PC-3 (cell line): ENCODE measurements at regions not wholly inside any gene's neighbourhood (a gene's known extent, or its start where the extent isn't known, plus 50 kb on each side); places are given as distances from the start of the nearest gene placed in this dataset.

Experiments
- ATAC-seq: fragments of 200-7000 bp; cut with Tn5 transposase; 2 replicates; pipeline ENCODE4 v1.9.1; 2020; ENCODE audit warnings: mild to moderate bottlenecking, moderate library complexity
- BruUV-seq: library from RNA; stranded (reverse); fragments of 400-500 nt; replicated peaks from 2 replicates; lab custom pipeline; 2021; lab: Mats Ljungman, UMichigan
- CTCF ChIA-PET: fragments of 300-600 bp; sonication (Branson Sonifier 250); formaldehyde crosslinking; loops from one replicate; lab custom pipeline; 2022; ENCODE audit warnings: antibody characterized with exemption; lab: Charles Lee
- POLR2A ChIA-PET: fragments of 300-600 bp; sonication (Branson Sonifier 250); formaldehyde crosslinking; loops from one replicate; lab custom pipeline; 2022; ENCODE audit warnings: antibody characterized with exemption; ENCODE audit not compliant: unreplicated experiment; lab: Charles Lee
- DNase-seq: peaks from one replicate; pipeline ENCODE4 v3.0.0-alpha.2; 2015
- H2AFZ ChIP-seq: fragments of 300-600 bp; sonication (generic); 2 replicates; pipeline ENCODE4 v1.6.0; 2016; ENCODE audit warnings: antibody characterized with exemption, low read length
- H3F3A ChIP-seq: fragments of 300-600 bp; sonication (generic); one replicate; pipeline ENCODE4 v1.6.0; 2017; ENCODE audit warnings: antibody characterized with exemption, low read length, control low read depth, mild to moderate bottlenecking; ENCODE audit not compliant: unreplicated experiment
- H3K27ac ChIP-seq: fragments of 300-600 bp; sonication (generic); 2 replicates; pipeline ENCODE4 v1.5.1; 2016; ENCODE audit warnings: mild to moderate bottlenecking, low read length
- H3K27me3 ChIP-seq: fragments of 300-600 bp; sonication (generic); 2 replicates; pipeline ENCODE4 v1.6.1; 2016; ENCODE audit warnings: low read length, mixed read lengths
- H3K36me3 ChIP-seq: fragments of 300-600 bp; sonication (generic); 2 replicates; pipeline ENCODE4 v1.6.1; 2016; ENCODE audit warnings: low read depth, mixed run types, low read length, mixed read lengths
- H3K4me1 ChIP-seq: fragments of 300-600 bp; sonication (generic); 2 replicates; pipeline ENCODE4 v1.5.1; 2016; ENCODE audit warnings: low read length; ENCODE audit not compliant: insufficient read depth
- H3K4me2 ChIP-seq: fragments of 300-600 bp; sonication (generic); 2 replicates; pipeline ENCODE4 v1.6.0; 2016; ENCODE audit warnings: low read length
- H3K4me3 ChIP-seq: fragments of 300-600 bp; sonication (generic); 2 replicates; pipeline ENCODE4 v1.5.1; 2016; ENCODE audit warnings: mild to moderate bottlenecking, low read length, mixed read lengths
- H3K79me2 ChIP-seq: fragments of 300-600 bp; sonication (generic); 2 replicates; pipeline ENCODE4 v1.6.1; 2017; ENCODE audit warnings: low read length, mixed read lengths
- H3K9ac ChIP-seq: fragments of 300-600 bp; sonication (generic); 2 replicates; pipeline ENCODE4 v1.6.0; 2016; ENCODE audit warnings: mild to moderate bottlenecking, low read length
- H3K9me2 ChIP-seq: fragments of 300-600 bp; sonication (generic); replicated peaks from 2 replicates; pipeline ENCODE4 v1.6.1; 2016; ENCODE audit warnings: mixed run types, low read length, mixed read lengths
- H3K9me3 ChIP-seq: fragments of 300-600 bp; sonication (generic); 2 replicates; pipeline ENCODE4 v1.6.1; 2016; ENCODE audit warnings: low read length, mixed read lengths
- H4K20me1 ChIP-seq: fragments of 300-600 bp; sonication (generic); 2 replicates; pipeline ENCODE4 v1.6.1; 2016; ENCODE audit warnings: low read length, mixed read lengths
- CTCF ChIP-seq: fragments of 300-600 bp; sonication (generic); conservative IDR thresholded peaks from 2 replicates; pipeline ENCODE4 v1.5.1; 2017; ENCODE audit warnings: antibody characterized with exemption, low read depth, mild to moderate bottlenecking, low read length
- EZH2 ChIP-seq: fragments of 300-600 bp; sonication (generic); IDR thresholded peaks from one replicate; pipeline ENCODE4 v1.6.1; 2017; ENCODE audit warnings: antibody characterized with exemption, mild to moderate bottlenecking, low read length; ENCODE audit not compliant: unreplicated experiment
- EZH2phosphoT487 ChIP-seq: fragments of 300-600 bp; sonication (generic); IDR thresholded peaks from 2 replicates; pipeline ENCODE4 v1.6.1; 2018; ENCODE audit warnings: mild to moderate bottlenecking, antibody characterized with exemption, low read length, borderline replicate concordance
- intact Hi-C: fragments of 100-400 bp; cut with micrococcal nuclease; formaldehyde crosslinking; loops from 2 replicates; pipeline ENCODE4 v1.9.0; 2023

- Histone ChIP-seq H3K4me3 (no peak overlapping the region), H3K27ac (peak overlapping the region; percentile 38), H3K27me3 (no peaks in the 10 kb centered on the region), H3K79me2 (no peaks in the 10 kb centered on the region), H2AFZ (no peak overlapping the region), H3K36me3 (no peaks in the 10 kb centered on the region), H4K20me1 (no peaks in the 10 kb centered on the region), H3K9ac (no peak overlapping the region), H3F3A (no peaks in the 10 kb centered on the region), H3K9me2 (no peaks in the 10 kb centered on the region), H3K4me2 (no peak overlapping the region), H3K4me1 (peaks cover 7% of the 10 kb centered on the region), H3K9me3 (no peaks in the 10 kb centered on the region)
- POLR2A ChIA-PET: no interaction called here
- no TSS peak for BruUV-seq
- DNase-seq: peak; percentile 91
- ATAC-seq: peak; percentile 99
- intact Hi-C loops: loop anchor here (2.0 to 5.0 kb wide), 2 partner anchors 39 to 46 kb away; no protein-coding TSS in a partner anchor
- CTCF ChIA-PET: no interaction called here
- TF ChIP-seq CTCF (no peak), EZH2 (no peak), EZH2phosphoT487 (no peak)
These were observed 86.3 kb downstream of the MRPL32 start for GRCh38 chr7:43018446-43018845.

GRCh38 chr7:43021431-43021830 lies 89.3 kb downstream of the MRPL32 start:
- DNase-seq (no peak), ATAC-seq (no peak)
- Histone ChIP-seq H3K79me2 (no peaks in the 10 kb centered on the region), H3K27me3 (no peaks in the 10 kb centered on the region), H3K9ac (no peak overlapping the region), H4K20me1 (no peaks in the 10 kb centered on the region), H3K4me2 (no peak overlapping the region), H3F3A (no peaks in the 10 kb centered on the region), H3K36me3 (no peaks in the 10 kb centered on the region), H3K9me3 (no peaks in the 10 kb centered on the region), H3K27ac (no peak overlapping the region), H2AFZ (no peak overlapping the region), H3K4me1 (peaks cover 7% of the 10 kb centered on the region), H3K4me3 (no peak overlapping the region), H3K9me2 (no peaks in the 10 kb centered on the region)
- ChIA-PET POLR2A (no interaction called here), CTCF (no interaction called here)
- TF ChIP-seq EZH2phosphoT487 (no peak), EZH2 (no peak), CTCF (no peak)
- BruUV-seq: no TSS peak
- intact Hi-C loops: no loop called here

- TF ChIP-seq CTCF: no peak
- no peak for TF ChIP-seq EZH2
- no peak for TF ChIP-seq EZH2phosphoT487
- Histone ChIP-seq H4K20me1 (no peaks in the 10 kb centered on the region), H3F3A (no peaks in the 10 kb centered on the region), H3K27me3 (no peaks in the 10 kb centered on the region), H3K36me3 (no peaks in the 10 kb centered on the region), H3K9me2 (no peaks in the 10 kb centered on the region), H3K9me3 (no peaks in the 10 kb centered on the region), H3K79me2 (no peaks in the 10 kb centered on the region), H3K4me3 (no peak overlapping the region), H3K4me2 (no peak overlapping the region), H3K9ac (no peak overlapping the region), H3K27ac (no peak overlapping the region), H2AFZ (no peak overlapping the region), H3K4me1 (peaks cover 7% of the 10 kb centered on the region)
- ChIA-PET POLR2A (no interaction called here), CTCF (no interaction called here)
- intact Hi-C loops: no loop called here
- BruUV-seq: no TSS peak
- DNase-seq (no peak), ATAC-seq (no peak)
These were observed 89.8 kb downstream of the MRPL32 start for GRCh38 chr7:43022008-43022407.
